Cardiac muscle cell (in vitro differentiated cells and primary cell): ENCODE measurements at regions not wholly inside any gene's neighbourhood (a gene's known extent, or its start where the extent isn't known, plus 50 kb on each side); places are given as distances from the start of the nearest gene placed in this dataset.
"Not testable (repeated sequence)": the region's sequence is repeated elsewhere in the genome, so short reads cannot be mapped to it uniquely, and the experiment has no call there.

Experiments used
- DNase-seq, 2 donors: peaks; one replicate each; pipeline versions ENCODE4 v3.0.0 to v3.0.0-alpha.2; 2010 to 2017; ENCODE audit warnings: low read depth in 1 of 2, low spot score in 1 of 2
- H3K27ac ChIP-seq: fragments of 200-600 bp; sonication (generic); 2 replicates; pipeline ENCODE4 v1.5.1; 2016
- H3K27me3 ChIP-seq: fragments of 200-600 bp; sonication (generic); 2 replicates; pipeline ENCODE4 v1.6.0; 2016; ENCODE audit warnings: control low read depth
- H3K36me3 ChIP-seq: fragments of 200-600 bp; sonication (generic); 2 replicates; pipeline ENCODE4 v1.5.1; 2016; ENCODE audit warnings: control low read depth
- H3K4me1 ChIP-seq: fragments of 200-600 bp; sonication (generic); 2 replicates; pipeline ENCODE4 v1.8.1; 2017; ENCODE audit warnings: low read depth, mild to moderate bottlenecking, mixed run types
- H3K4me3 ChIP-seq: fragments of 200-600 bp; sonication (generic); 2 replicates; pipeline ENCODE4 v1.5.1; 2016; ENCODE audit warnings: mild to moderate bottlenecking
- H3K9me3 ChIP-seq: fragments of 200-600 bp; sonication (generic); 2 replicates; pipeline ENCODE4 v1.5.1; 2017; ENCODE audit warnings: low read depth, mild to moderate bottlenecking, control low read depth
- TF ChIP-seq, protein P1 (sequence below): IDR thresholded peaks from 2 replicates; pipeline ENCODE4 v1.5.1; 2012; ENCODE audit warnings: low read depth, mild to moderate bottlenecking, low read length

DNA sequence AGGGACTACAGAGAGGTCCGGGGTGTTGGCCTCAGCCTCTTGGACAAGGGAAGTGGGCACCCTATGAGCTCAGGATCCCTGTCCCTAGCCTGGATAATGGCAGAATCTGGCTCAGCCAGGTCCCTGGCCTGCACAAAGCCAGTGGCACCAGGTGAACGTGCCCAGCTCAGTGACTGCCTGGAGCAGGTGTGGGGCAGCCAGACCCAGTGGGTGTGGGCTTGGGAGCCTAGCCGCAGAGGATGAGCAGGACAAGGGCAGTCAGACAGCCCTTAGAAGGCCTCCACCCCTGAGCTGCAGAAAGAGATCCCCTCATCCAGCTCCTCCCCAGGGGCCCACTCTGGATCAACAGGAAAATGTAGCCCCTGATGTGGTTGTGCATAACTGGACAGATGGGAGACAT is 585.3 kb downstream of the KCNJ18 start:
- Histone ChIP-seq H3K4me3 (no peak overlapping the region), H3K4me1 (no peaks in the 10 kb centered on the region), H3K36me3 (no peaks in the 10 kb centered on the region), H3K27ac (no peak overlapping the region), H3K27me3 (no peaks in the 10 kb centered on the region), H3K9me3 (no peaks in the 10 kb centered on the region)
- TF ChIP-seq, protein P1, sequence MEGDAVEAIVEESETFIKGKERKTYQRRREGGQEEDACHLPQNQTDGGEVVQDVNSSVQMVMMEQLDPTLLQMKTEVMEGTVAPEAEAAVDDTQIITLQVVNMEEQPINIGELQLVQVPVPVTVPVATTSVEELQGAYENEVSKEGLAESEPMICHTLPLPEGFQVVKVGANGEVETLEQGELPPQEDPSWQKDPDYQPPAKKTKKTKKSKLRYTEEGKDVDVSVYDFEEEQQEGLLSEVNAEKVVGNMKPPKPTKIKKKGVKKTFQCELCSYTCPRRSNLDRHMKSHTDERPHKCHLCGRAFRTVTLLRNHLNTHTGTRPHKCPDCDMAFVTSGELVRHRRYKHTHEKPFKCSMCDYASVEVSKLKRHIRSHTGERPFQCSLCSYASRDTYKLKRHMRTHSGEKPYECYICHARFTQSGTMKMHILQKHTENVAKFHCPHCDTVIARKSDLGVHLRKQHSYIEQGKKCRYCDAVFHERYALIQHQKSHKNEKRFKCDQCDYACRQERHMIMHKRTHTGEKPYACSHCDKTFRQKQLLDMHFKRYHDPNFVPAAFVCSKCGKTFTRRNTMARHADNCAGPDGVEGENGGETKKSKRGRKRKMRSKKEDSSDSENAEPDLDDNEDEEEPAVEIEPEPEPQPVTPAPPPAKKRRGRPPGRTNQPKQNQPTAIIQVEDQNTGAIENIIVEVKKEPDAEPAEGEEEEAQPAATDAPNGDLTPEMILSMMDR, result no peak
- DNase-seq, result no peak

DNA sequence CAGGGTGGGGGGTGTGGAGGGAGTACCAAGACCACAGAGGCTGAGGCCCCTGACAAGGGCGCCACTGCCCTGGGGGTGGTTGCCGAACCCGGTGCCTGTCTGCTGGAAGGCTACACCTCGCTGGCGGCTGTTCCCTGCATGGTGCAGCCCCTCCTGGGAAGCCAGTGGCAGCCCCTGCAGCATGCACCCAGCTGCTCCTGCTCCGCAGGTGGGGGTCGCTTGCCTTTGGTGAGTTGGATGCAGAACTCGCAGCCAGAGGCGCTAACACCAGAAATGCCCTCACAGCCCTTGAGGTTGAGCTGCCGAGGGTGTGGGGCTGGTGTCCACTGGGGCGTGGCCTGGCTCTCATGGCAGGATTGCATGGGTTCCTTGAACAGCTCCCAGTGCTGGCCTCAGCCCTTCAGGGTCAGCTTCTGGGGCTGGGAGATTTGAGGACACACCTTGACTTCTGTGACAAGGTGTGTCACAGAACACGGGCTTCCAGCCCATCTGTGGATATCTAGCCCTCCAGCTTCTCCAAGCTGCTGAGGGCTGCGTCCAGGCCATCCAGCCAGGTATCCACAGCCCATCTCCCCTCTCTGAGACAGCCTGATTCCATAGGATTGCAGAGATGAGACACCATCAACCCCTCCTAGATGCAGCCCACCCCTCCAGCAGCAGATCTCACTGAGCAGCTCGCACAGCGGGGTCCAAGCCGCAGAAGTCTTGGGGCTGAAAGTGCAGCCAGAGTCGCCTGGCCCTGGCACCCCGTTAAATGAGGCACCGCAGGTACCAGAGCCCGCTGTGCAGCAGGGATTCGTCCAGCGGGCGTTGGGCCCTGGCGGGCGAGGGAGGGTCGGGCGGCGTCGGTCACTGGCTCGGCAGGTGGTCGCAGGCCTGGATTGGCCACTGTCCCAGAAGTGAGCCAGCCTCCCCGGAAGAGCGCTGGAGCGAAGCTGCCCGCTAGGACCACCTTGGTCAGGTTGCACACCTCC is 586.3 kb downstream of the KCNJ18 start:
- Histone ChIP-seq H3K27me3 (no peaks in the 10 kb centered on the region), H3K36me3 (no peaks in the 10 kb centered on the region)
- DNase-seq, result no peak

DNA sequence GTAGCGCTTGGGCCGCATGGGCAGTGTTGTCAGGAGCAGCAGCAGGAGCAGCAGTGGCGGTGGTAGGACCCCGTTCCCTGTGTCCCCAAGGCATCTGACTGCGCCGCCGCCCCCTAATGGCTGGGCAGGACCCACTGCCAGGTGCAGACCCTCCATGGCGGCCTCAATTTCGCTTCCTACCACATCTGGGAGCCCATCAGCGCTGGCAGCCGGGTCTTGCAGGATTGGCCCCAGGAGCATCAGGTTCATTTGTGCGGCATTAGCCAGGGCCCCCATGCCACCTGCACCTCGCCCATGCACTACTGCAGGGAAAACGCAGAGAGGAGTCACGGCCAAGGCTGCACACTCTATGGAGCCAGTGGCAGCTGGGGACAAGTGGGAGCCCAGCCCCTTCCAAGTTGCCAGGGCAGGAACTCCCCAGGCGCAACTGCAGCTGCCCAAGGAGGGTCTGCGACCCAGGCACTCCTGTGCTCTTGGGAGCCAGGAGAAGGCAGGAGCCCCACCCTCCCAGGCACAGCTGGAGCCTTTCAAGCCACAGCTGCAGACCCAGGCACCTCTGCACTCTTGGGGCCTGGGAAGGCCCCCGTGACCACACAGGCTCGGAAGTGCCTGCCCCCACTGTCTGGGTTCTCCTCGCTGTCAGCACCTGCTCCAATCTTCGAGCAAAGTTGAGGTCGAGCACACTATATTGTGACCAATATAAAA is 594.2 kb downstream of the KCNJ18 start:
- TF ChIP-seq, protein P1, result no peak
- no peak for DNase-seq
- H3K4me1 ChIP-seq, result no peaks in the 10 kb centered on the region
- no peaks in the 10 kb centered on the region for H3K36me3 ChIP-seq
- no peak overlapping the region for H3K4me3 ChIP-seq
- no peaks in the 10 kb centered on the region for H3K27me3 ChIP-seq
- H3K27ac ChIP-seq, result no peak overlapping the region
- no peaks in the 10 kb centered on the region for H3K9me3 ChIP-seq

More for the DNA sequence above, 586.3 kb downstream of the KCNJ18 start:
- TF ChIP-seq, protein P1, result no peak
- Histone ChIP-seq H3K4me3 (no peak overlapping the region), H3K4me1 (no peaks in the 10 kb centered on the region), H3K9me3 (no peaks in the 10 kb centered on the region), H3K27ac (no peak overlapping the region)

DNA sequence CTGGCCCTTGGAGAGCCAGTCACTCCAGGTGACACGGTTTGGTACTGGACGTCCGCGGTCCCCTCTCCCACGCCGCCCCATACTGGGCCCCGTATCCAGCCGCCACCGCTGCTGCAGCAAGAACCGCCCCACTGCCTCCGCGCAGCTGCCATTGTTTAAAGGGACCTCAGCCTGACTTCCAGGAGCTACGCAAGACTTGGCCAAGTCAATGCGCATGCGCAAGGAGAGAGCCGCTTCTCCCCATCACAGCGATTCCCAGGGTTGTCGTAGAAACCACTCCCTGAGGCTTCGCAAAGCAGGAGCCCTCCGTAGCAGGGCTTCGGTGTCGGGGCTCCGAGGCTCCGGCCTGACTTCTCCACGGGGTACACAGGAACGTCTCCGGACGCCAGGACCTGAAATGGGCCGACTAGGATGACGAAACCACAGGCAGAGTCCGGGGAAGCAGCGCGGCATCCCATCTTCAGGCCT is 606.2 kb downstream of the KCNJ18 start:
- H3K9me3 ChIP-seq, DNase-seq, H3K36me3 ChIP-seq, H3K4me1 ChIP-seq, H3K27ac ChIP-seq, H3K27me3 ChIP-seq, H3K4me3 ChIP-seq: not testable (repeated sequence)

DNA sequence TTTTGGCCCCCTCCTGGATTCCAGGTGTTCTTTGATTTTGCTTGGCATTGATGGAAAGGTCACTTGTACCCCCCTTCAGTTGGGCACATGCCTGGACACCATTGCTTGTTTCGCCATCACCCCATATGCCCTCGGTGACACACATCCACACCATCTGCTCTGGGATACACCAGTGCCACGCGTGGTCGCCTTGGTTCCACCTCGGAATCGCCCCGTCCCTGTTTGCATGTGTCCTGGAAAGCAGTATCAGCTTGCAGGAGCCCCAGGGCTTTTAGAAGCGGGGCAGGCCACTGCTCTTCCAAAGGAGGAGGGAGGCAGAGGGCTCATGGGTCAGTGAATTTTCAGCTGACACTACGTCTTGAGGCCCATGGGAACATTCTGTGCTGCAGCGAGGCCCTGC is 607.9 kb downstream of the KCNJ18 start:
- H3K27me3 ChIP-seq, result no peaks in the 10 kb centered on the region
- DNase-seq, result no peak
- H3K36me3 ChIP-seq, result no peaks in the 10 kb centered on the region
- H3K4me1 ChIP-seq, result no peaks in the 10 kb centered on the region
- no peak overlapping the region for H3K27ac ChIP-seq
- no peak overlapping the region for H3K4me3 ChIP-seq
- TF ChIP-seq, protein P1, result no peak
- H3K9me3 ChIP-seq, result no peaks in the 10 kb centered on the region
